DOHH2 (cell line): ENCODE measurements at regions not wholly inside any gene's neighbourhood (a gene's known extent, or its start where the extent isn't known, plus 50 kb on each side); places are given as distances from the start of the nearest gene placed in this dataset.

ENCODE experiments used
- H3F3A ChIP-seq: fragments of 200-600 bp; sonication (generic), shearing (Covaris generic); 2 replicates; pipeline ENCODE4 v1.6.0; 2016; ENCODE audit warnings: antibody characterized with exemption, mild to moderate bottlenecking; ENCODE audit not compliant: control insufficient read depth, insufficient read depth
- H3K27ac ChIP-seq: fragments of 200-600 bp; sonication (generic); 2 replicates; pipeline ENCODE4 v1.5.1; 2014; ENCODE audit warnings: low read depth, mild to moderate bottlenecking, low read length, moderate library complexity
- H3K27me3 ChIP-seq: fragments of 200-600 bp; sonication (generic); 2 replicates; pipeline ENCODE4 v1.6.1; 2014; ENCODE audit warnings: mild to moderate bottlenecking, low read length, mixed read lengths; ENCODE audit not compliant: control insufficient read depth
- H3K36me3 ChIP-seq: fragments of 200-600 bp; sonication (generic); 2 replicates; pipeline ENCODE4 v1.6.1; 2014; ENCODE audit warnings: mild to moderate bottlenecking, low read length, moderate library complexity, mixed read lengths; ENCODE audit not compliant: control insufficient read depth
- H3K4me1 ChIP-seq: fragments of 200-600 bp; sonication (generic); 2 replicates; pipeline ENCODE4 v1.6.1; 2014; ENCODE audit warnings: mild to moderate bottlenecking, low read length, mixed read lengths; ENCODE audit not compliant: control insufficient read depth
- H3K4me2 ChIP-seq: fragments of 200-600 bp; sonication (generic); 2 replicates; pipeline ENCODE4 v1.6.0; 2014; ENCODE audit warnings: mild to moderate bottlenecking, low read length, moderate library complexity
- H3K4me3 ChIP-seq: fragments of 200-600 bp; sonication (generic); 2 replicates; pipeline ENCODE4 v1.5.1; 2014; ENCODE audit warnings: mild to moderate bottlenecking, low read length, mixed read lengths
- H3K79me2 ChIP-seq: fragments of 200-600 bp; sonication (generic); 2 replicates; pipeline ENCODE4 v1.6.1; 2014; ENCODE audit warnings: mild to moderate bottlenecking, low read length, mixed read lengths; ENCODE audit not compliant: control insufficient read depth
- H3K9me2 ChIP-seq: fragments of 200-600 bp; sonication (generic); replicated peaks from 2 replicates; pipeline ENCODE4 v1.6.1; 2014; ENCODE audit warnings: mild to moderate bottlenecking, low read length, mixed read lengths; ENCODE audit not compliant: control insufficient read depth
- H3K9me3 ChIP-seq: fragments of 200-600 bp; sonication (generic); 2 replicates; pipeline ENCODE4 v1.6.1; 2014; ENCODE audit warnings: antibody characterized with exemption, low read length, mixed read lengths; ENCODE audit not compliant: control insufficient read depth, insufficient read depth
- H4K20me1 ChIP-seq: fragments of 200-600 bp; sonication (generic); 2 replicates; pipeline ENCODE4 v1.6.0; 2014; ENCODE audit warnings: low read depth, mild to moderate bottlenecking, antibody characterized with exemption, low read length, moderate library complexity; ENCODE audit not compliant: control insufficient read depth, insufficient read depth
- EZH2phosphoT487 ChIP-seq: fragments of 200-600 bp; sonication (generic); IDR thresholded peaks from 2 replicates; pipeline ENCODE4 v1.6.1; 2017; ENCODE audit warnings: borderline replicate concordance, mild to moderate bottlenecking, antibody characterized with exemption, low read length, moderate library complexity, mixed read lengths
- TF ChIP-seq, protein P1 (sequence below): fragments of 200-600 bp; sonication (generic); IDR thresholded peaks from one replicate; pipeline ENCODE4 v1.5.1; 2014; ENCODE audit warnings: antibody characterized with exemption, mild to moderate bottlenecking, low read depth, low read length; ENCODE audit not compliant: poor library complexity, severe bottlenecking

DNA sequence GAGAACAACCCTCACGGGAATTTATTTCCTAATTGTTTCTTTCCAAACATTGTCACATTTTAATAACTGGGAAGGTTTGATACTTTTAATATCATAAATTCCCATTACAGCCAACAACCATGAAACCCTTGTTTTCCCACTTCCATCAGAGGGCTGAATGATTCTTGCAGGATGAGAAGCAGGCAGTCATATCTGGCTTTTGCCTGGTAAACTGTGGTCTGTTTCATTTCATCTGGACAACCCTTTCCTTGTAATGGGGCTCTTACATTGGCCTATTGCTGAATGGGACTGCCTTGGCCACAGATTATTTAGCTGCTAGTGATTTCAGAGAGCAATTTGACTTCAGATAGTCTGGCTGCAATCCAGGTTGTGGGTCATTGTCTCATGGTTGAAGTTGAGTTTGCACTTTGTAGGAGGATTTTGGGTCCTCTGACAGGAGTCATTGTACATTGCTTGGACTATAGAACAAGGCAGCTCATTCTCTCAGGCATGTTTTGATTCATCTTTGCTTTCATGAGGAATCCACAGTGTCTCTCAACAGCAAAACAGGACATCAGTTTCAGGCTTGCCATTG, 754.9 kb upstream of the TSPY4 start:
- no peak overlapping the region for H3K4me2 ChIP-seq
- no peaks in the 10 kb centered on the region for H3K27me3 ChIP-seq
- H3K4me1 ChIP-seq: no peaks in the 10 kb centered on the region
- no peaks in the 10 kb centered on the region for H4K20me1 ChIP-seq
- H3K27ac ChIP-seq: no peak overlapping the region
- TF ChIP-seq, protein P1, sequence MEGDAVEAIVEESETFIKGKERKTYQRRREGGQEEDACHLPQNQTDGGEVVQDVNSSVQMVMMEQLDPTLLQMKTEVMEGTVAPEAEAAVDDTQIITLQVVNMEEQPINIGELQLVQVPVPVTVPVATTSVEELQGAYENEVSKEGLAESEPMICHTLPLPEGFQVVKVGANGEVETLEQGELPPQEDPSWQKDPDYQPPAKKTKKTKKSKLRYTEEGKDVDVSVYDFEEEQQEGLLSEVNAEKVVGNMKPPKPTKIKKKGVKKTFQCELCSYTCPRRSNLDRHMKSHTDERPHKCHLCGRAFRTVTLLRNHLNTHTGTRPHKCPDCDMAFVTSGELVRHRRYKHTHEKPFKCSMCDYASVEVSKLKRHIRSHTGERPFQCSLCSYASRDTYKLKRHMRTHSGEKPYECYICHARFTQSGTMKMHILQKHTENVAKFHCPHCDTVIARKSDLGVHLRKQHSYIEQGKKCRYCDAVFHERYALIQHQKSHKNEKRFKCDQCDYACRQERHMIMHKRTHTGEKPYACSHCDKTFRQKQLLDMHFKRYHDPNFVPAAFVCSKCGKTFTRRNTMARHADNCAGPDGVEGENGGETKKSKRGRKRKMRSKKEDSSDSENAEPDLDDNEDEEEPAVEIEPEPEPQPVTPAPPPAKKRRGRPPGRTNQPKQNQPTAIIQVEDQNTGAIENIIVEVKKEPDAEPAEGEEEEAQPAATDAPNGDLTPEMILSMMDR: no peak
- TF ChIP-seq EZH2phosphoT487: no peak
- H3K4me3 ChIP-seq: no peak overlapping the region
- H3K36me3 ChIP-seq: no peaks in the 10 kb centered on the region
- no peaks in the 10 kb centered on the region for H3K9me2 ChIP-seq
- H3F3A ChIP-seq: no peaks in the 10 kb centered on the region
- no peaks in the 10 kb centered on the region for H3K9me3 ChIP-seq
- no peaks in the 10 kb centered on the region for H3K79me2 ChIP-seq

DNA sequence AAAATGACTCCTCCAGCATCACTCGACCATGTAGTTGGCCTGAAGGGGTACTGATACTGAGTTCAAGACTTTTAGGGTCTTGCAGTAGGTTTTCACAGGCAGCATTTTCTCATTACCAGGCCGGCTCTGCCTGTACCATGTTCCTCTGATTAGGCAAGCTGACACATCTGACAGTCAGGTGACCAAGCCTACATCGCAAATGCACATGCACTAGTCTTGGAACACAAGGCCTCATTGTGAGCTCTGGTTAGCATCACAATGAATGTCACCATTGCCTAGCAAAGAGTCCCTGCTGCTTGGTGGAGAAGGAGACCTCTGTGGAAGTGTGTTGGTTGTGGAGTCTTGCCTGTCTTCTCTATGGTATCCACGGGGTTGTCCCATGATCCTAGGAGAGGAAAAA, 754.1 kb upstream of the TSPY4 start:
- TF ChIP-seq EZH2phosphoT487: no peak
- TF ChIP-seq, protein P1: no peak
- no peaks in the 10 kb centered on the region for H3K27me3 ChIP-seq
- no peak overlapping the region for H3K27ac ChIP-seq
- no peaks in the 10 kb centered on the region for H3F3A ChIP-seq
- H3K4me2 ChIP-seq: no peak overlapping the region
- H3K9me2 ChIP-seq: no peaks in the 10 kb centered on the region
- no peaks in the 10 kb centered on the region for H3K4me1 ChIP-seq
- H3K4me3 ChIP-seq: no peak overlapping the region
- H3K36me3 ChIP-seq: no peaks in the 10 kb centered on the region
- H4K20me1 ChIP-seq: no peaks in the 10 kb centered on the region
- H3K9me3 ChIP-seq: no peaks in the 10 kb centered on the region
- no peaks in the 10 kb centered on the region for H3K79me2 ChIP-seq

DNA sequence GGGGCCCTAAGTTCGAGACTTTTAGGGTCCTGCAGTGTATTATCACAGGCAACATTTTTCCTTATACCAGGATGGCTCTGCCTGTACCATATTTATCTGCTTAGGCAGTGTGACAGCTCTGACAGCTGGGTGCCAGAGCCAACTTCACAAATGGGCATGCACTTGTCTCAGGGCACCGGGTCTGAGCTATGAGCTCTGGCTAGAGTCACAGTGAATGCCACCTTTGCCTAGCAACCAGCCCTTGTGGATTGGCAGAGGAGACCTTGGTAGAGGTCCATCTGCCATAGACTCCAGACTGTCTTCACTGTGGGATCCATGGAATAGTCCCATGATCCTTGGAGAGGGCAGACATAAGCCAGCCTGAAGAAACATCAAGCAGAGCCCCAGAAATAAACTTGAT, 746.6 kb upstream of the TSPY4 start:
- no peak overlapping the region for H3K4me3 ChIP-seq
- no peaks in the 10 kb centered on the region for H3K9me2 ChIP-seq
- no peaks in the 10 kb centered on the region for H4K20me1 ChIP-seq
- no peaks in the 10 kb centered on the region for H3K27me3 ChIP-seq
- no peaks in the 10 kb centered on the region for H3F3A ChIP-seq
- H3K79me2 ChIP-seq: no peaks in the 10 kb centered on the region
- TF ChIP-seq EZH2phosphoT487: no peak
- TF ChIP-seq, protein P1: no peak
- no peak overlapping the region for H3K4me2 ChIP-seq
- H3K9me3 ChIP-seq: no peaks in the 10 kb centered on the region
- no peaks in the 10 kb centered on the region for H3K36me3 ChIP-seq
- no peaks in the 10 kb centered on the region for H3K4me1 ChIP-seq
- no peak overlapping the region for H3K27ac ChIP-seq
